Stimulated activated CD8-positive, alpha-beta memory T cell treated with anti-CD3 and anti-CD28 coated beads, Interleukin-7, amount 100 ng/mL, for 48 hours (primary cell): ENCODE measurements at regions not wholly inside any gene's neighbourhood (a gene's known extent, or its start where the extent isn't known, plus 50 kb on each side); places are given as distances from the start of the nearest gene placed in this dataset.

Experiments used
- DNase-seq, 2 donors: peaks; one replicate each; pipeline ENCODE4 v3.0.0-alpha.2; 2020; ENCODE audit warnings: low read depth in 1 of 2; ENCODE audit errors: extremely low read depth in 1 of 2

DNA sequence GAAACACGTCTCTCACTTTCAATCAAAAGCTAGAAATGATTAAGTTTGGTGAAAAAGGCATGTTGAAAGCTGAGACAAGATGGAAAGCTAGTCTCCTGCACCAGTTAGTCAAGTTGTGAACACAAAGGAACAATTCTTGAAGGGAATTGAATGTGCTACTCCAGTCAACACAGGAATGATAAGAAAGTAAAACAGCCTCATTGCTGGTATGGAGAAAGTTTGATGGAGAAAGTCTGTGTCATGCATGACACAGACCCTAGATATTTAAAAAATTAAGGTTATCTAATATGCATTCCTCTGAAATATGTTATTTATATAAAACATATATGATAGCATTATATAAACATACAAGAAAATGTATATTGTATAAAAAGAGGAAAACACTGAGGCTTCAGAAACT is 699.4 kb upstream of the FZD8 start:
- DNase-seq: no peak

DNA sequence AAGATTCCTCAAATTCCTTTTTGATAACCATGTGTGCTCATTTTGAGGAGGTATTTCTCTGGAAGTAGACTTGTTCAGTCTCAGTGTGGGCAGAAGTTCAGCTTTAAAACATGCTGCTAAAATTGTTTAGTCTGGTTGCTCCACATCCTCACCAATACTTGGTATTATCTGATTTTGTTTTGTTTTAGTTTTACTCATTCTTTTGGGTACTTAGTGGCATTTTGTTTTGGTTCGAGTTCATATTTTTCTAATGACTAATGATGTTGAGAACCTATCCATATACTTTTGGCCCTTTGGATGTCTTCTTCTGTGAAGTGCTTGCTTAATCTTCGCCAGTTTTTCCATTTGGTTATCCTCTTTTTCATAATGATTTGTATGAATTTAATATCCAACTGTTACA is 694.2 kb upstream of the FZD8 start:
- DNase-seq: no peak

DNA sequence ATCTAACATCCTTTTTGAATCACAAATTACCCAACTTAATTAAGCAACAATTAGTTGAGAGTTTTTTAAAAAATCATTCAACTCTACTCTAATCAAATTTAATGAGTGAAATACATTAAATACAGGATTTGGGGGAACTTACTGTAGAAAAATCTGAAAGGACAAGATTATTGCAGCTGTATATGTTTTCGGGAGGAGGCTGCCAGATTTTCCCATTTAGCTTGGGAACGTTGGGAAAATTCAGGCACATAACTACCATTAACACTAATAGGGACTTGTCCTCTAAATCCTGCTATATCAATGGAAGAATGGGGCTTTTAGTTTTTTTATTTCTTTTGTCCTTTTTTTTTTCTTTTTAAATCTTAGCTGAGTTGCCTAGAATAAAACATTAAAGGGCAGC is 691.4 kb upstream of the FZD8 start:
- no peak for DNase-seq

DNA sequence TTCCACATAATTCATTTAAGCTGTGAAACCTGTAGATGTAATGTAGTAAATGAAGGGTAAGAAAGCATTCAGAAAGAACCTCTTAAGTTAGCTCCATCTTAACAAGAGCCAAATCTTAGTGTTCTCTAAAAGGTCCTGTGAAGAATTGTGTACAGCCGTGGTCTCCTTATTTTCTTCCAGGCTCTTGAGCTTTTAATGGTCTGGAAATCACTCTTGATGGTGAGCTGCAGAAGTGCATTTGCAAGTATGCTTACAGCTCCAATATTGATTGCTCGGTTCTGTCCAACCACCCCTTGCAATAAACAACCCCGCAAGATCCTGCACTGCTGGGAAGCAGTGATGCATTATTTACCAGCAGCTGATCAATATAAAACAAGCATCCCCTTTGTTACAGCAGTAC is 690.8 kb upstream of the FZD8 start:
- DNase-seq: no peak

DNA sequence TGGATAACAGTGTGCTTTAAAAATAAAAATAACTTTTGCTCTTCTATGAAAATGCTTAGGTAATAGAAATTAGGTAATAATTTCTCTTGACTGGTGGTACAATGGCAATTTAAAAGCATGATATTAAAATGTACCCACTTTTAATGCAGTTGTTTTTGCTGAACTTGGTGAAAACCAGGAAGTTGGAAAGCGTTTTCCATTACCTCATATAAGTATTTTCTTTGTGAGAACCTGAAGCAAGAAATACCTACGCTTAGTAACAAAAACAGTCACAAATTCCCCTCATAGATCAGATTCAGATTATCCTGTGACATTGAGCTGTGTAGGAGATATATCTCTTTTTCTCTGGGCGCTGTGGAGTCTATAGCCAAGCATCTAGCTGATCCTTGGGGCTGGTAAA is 689.0 kb upstream of the FZD8 start:
- no peak for DNase-seq

DNA sequence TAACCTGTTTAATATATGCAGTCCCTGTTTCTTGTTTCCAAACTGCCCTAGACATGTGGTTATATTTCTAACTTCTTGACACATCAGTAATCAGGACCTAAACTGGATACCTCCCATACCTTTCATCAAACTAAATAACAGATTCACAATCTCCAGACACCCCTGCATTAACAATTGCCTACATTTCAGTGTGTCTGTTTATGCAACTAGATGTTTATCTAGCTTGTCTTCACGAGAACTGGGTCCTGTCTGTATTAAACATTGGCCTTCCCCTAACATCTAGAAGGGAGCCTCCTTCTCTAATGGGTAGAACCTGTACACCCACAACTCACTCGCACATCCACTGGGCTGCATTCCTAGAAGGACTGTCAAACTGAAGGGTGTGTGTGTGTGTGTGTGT is 683.7 kb upstream of the FZD8 start:
- DNase-seq: no peak

DNA sequence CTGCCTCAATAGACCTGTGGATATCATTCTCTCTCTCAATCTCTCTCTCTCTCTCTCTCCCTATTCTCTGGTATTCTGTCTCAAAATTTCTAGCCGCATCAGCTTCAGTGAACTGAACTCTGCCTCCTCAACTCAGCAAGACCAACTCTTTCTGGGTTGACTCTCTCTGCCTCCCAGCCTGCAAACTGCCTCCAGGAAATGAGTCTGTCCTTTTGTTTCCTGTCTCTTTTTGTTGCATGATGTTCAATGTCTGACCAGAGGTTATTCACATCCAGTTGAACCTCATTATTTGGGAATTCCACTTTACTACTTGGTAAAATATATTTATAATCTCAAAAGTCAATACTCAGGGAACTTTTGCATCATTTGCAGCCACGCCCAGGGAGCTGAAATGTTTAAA is 682.7 kb upstream of the FZD8 start:
- DNase-seq: no peak

DNA sequence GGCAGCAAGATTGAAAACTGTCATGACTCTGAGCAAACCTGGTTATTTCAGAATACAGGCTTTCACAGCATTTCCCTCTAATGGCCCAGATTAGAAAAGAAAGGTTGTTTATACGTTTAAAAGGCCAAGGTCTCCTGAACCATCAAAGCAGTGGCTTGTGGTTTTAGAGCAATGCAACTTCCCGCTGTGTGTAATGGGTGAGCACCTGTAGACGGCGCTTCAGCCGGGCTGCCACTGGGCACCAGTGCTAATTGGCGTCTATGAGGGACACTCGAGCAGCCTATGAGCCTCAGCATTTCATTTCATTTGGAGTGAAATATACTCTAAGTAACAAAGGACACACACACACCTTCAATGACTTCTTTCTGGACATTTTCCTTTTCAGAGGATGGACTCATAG is 671.0 kb upstream of the FZD8 start:
- no peak for DNase-seq

DNA sequence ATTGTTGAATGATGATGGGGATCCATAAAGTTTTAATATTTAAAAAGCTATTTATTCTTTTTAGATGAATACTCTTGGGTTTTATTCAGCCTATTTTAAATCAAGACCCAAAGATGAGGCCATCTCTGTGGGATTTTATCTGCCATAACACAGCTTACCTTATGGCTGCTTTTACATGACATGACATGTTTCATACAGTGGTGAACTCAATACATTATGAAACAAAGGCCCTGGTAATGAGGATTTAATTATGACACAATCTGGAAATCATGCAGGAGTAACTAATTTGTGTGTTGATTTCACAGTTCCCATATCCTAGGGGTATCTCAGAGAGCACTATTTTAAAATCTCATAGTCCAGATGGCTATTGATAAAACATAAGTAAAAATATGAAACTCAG is 661.8 kb upstream of the FZD8 start:
- DNase-seq: no peak

DNA sequence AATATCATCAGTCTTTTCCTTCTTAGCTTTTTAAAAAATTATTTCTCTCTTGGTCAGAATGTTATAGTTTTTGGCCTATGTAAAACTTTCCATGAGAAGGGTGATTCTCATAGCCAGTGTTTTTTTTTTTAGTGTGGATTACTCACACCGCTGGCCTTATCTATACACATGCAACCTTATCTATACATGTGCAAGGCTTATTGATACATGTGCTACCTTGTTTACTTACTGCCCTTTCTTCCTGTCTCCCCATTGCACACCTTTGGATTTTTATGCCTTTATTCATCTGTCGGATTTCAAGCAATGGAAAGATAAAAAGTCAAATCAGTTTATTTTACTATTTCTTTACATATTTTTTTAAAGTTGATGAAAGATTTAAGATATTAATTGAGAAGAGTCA is 660.0 kb upstream of the FZD8 start:
- DNase-seq: no peak

DNA sequence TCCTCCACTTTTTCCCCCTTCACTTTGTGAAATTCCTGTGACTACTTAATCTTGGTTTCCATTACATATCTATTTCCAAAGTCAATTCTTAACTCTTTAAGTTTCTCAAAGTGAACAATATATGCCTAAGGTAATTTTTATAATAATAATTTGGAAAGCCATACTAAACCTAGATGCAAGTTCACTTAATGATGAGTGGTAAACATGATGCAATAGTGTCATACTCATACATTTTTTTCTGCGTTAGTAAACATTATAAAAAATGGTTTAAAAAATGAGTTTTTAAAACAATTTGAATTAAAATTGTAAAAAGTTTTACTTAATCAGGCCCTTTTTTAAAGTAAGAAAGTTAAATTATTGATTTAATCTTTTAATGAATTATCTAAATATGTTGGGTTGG is 659.4 kb upstream of the FZD8 start:
- DNase-seq: no peak

DNA sequence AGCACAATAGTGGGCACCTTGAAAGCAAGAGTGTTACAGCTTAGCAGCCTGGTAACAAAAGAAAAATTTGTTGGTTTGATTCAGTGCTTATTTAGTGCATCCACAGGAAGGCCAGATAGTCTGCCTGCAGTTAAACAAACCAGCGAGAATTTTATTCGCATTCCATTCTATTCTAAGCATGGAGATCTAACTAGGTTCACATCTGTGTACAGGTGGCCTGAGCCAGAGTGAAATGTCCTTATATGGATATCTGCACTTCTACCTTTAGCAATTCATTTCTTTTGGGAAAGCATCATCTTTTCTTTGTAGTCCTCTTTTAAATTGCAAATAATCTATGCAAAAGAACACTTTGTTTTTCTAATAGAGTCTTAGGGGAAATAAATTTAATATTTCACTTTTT is 659.0 kb upstream of the FZD8 start:
- no peak for DNase-seq

DNA sequence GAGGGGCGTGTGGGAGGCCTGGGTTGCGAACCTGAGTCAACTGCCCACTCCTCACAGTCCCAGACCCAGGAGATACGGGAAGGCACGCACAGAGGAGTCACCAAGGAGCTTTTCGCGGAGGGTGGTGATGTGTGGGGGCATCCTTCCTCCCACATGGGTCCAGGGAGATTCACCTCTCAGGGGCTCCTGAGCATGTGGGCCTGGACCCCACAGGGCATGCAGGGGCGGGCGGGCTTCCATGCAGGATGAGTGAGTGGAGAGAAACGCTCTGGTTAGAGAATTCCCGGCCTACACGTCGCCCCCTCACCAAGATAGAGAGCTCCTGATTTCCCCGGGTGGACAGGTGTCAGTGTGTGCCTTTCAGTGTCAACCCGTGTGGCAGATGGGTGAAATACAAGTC is 641.7 kb upstream of the FZD8 start:
- DNase-seq: no peak

DNA sequence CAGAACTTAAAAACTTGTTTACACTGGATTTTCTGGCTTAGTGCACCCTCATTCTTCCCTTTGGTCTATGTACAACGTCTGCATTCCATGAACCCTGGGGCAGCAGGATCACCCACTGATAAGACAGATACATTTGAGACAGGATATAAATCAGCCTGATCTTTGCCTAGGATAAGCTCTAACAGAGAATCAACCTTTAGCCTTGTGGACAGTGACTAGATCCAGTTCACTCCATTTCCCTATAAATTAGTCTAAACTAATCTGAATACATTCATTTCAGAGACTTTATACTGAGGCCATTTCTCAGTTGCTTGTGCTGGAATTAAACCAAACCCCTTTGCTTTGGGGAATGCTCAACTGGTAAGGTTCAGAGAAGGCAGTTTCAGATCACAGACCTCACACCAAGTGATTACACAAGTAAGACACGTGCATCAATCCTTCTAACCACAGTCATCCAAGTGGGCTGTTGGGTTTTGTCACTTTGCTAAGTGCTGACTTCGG is 639.8 kb upstream of the FZD8 start:
- no peak for DNase-seq

DNA sequence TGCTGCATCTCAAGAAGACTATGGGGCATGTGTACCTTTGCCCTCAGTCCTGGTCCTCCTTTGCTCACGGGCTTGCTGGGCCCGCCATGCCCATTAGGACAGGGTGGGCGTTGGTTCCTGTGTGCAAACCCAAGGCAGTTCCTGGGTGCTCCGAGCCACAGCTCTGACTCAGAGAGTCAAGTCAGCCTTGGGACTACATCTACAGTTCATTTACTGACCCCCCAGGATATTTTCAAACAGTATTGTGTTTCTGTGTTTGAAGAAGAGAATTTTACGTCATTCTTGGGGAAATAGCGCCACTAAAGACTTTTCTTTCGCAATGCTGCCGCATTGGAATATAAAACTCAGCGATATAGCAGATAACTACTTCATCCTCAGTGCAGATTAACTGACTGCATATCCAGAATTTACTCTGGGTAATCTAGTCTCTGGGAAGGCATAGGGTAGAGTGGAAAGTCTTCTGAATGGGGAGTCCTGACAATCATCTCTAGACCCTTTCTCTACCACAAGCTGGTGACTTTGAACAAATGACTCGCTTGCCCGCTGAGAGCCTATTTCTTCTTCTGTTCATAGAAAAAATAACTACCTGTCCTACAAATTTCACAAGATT is 638.9 kb upstream of the FZD8 start:
- no peak for DNase-seq

DNA sequence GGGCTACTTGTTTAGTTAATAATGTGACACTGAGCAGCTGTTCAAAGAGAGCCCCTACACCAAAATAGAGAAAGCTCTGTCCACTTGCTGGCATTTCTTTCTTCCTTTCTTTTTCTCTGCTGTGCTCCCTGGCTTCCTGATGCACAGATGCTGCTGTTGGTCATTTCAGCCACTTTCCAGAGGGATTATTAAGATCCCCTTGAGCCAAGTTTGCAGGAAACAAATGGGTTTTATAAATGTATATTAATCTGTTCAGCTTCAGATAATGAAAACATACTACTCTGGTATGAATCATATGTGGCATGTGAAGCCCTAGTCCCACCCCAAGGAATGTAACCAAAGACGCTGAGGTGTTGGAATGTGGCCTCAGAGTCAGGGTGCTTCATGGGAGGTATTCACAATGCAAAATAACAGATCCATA is 638.2 kb upstream of the FZD8 start:
- no peak for DNase-seq

DNA sequence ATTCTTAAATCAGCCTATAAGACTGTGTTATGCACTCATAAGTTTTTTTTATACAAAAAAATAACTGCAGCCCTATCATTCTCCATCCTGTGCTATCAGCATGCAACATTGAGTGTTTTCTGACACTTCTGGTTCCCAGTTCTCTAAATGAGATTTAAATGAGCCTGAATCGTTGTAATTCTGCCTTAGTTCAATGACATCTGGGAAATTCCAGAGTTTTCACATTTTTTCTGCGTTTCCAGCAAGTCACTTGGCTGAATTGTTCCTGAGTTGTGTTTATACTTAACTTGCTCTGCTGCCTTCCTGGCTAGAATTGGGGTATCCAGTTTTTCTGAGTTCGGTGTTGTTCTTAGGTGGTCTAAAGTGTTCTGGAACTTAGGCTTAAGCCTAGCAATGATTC is 636.1 kb upstream of the FZD8 start:
- no peak for DNase-seq

DNA sequence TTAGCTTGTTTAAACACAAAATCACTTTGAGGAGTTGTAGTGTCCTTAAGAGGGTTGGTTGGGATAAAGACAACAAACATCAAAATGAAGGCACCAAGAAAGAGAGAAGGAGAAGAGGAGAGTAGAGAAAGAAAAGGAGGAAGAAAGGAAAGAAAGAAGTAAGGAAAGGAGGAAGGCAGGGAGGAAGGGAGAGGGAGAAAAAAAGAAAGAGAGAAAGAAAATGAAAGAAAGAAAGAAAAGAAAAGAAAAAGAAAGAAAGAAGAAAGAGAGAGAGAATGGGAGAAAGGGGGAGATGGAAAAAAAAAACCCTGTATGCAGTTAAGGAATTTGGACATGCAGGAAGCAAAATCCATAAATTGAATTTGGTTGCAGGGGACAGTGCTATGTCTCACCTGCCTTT is 635.4 kb upstream of the FZD8 start:
- no peak for DNase-seq

DNA sequence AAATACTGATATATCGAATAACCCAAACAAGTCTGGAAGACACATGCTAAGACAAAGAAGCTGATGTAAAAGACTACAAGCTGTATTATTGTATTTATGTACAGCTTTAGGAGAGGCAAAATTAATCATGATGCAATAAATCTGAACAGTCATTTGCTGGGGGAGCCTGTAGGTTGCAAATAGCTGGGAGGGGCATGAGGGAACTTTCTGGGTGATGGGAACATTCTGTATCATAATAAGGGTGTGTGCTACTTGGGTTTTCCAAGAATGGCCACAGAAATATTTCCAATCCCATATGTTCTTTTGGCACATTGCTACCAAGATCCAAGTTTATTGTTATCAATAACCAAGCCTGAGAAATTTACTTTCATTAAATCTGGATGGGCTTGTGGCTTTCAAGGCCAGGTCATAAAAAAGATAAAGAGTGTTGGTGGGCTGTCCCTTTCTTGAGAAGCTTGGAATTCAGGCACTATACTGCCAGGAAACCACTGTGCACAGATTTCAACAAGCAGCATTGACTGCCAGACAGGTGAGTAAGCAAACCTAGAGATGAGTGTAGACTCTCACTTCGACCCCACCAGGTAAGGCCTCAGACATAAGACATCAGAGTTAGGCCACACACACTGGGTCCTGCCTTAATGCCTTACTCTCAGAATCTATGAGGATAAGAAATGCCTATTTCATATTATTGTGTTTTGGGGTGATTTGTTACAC is 629.7 kb upstream of the FZD8 start:
- DNase-seq: no peak

DNA sequence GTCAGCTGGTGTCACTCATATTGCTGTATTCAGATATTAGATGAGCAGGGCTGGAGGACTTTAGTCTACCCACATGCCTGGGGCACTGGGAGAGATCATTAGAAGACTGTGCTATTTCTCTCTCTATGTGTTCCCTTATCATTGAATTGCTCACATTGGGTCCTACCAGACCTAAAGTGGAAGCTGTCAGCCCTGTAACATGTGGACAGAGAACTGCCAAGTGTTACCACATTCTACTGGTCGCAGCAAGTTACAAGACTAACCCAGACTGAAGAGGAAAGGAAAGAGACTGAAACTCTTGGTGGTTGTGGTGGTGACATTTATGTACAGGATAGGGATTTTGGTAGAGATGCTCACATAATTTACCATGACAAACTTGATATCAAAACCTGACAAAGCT is 627.1 kb upstream of the FZD8 start:
- DNase-seq: no peak

DNA sequence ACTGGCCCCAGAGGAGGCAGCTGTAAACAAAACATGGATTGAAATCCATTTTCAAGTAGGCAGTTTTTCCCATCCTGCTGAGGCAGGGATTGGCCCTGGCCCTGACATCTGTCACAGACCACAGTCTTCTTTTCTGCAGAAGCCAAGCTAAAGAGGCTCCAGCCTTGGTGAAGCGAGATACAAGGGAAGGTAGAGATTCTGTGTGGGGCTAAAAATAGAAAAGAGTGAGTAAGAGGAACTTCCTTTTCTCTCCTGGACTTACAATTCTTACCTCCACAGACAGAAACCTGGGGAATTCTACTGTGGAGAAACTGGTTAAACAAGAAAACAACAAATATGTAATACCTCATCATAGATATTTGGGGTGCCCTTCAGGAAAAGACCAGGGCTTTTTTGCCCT is 624.8 kb upstream of the FZD8 start:
- no peak for DNase-seq

DNA sequence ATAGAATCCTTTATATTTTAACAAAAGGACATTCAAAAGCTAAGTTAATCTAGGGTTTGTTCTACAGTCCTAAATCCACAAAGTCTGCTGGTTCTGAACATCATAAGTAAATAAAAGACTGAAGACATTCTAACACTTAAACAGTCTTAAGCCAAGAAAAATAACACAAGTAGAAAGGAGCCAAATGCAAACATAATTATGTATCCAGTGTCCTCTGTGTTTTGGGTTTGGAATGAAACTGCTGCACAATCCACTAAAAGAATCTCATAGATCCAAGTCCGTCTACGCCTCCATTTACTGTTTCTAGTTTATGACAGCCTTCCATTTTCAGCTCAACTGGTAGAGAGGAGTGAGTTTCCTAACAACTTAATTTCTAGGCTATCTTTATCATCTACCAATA is 623.6 kb upstream of the FZD8 start:
- no peak for DNase-seq

DNA sequence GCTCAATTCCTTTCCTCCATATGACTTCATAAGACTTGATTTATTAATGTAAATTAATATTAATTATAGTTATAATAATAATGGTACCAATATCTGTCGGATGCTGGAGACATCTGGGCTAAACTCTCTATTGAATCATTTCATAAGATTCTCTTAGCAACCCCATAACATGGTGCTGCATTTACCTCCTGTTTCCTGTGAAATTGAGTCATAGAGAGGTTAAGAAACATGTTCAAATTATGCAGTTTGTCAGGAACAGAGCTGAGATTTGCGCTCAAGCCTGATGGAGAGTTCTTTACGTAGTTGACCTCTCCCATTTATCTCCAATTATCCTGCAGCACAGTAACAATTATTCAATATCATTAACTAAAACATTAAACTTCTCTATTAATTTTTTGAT is 621.8 kb upstream of the FZD8 start:
- DNase-seq: no peak
